HCT116 (cell line): ENCODE measurements at regions not wholly inside any gene's neighbourhood (a gene's known extent, or its start where the extent isn't known, plus 50 kb on each side); places are given as distances from the start of the nearest gene placed in this dataset.

Experiments
- ATAC-seq: fragments of 200-7000 bp; cut with Tn5 transposase; 2 replicates; pipeline ENCODE4 v1.9.1; 2020; ENCODE audit warnings: mild to moderate bottlenecking, moderate library complexity
- BruUV-seq: library from RNA; stranded (reverse); fragments of 400-500 nt; replicated peaks from 2 replicates; lab custom pipeline; 2021; lab: Mats Ljungman, UMichigan
- CTCF ChIA-PET: fragments of 300-600 bp; sonication (Branson Sonifier 250); formaldehyde crosslinking; loops from one replicate; lab custom pipeline; 2021; ENCODE audit warnings: antibody characterized with exemption; lab: Charles Lee
- POLR2A ChIA-PET: fragments of 300-600, 350-600 bp; sonication (Branson Sonifier 250); formaldehyde crosslinking; loops from one replicate; lab custom pipeline; 2021; ENCODE audit warnings: antibody characterized with exemption; lab: Charles Lee
- RAD21 ChIA-PET, 2 experiments: fragments of 300-600 bp; sonication (Branson Sonifier 250); formaldehyde crosslinking; loops; one replicate each; lab custom pipeline; 2023; ENCODE audit warnings: low total read pairs in 2 of 2; ENCODE audit not compliant: uncharacterized antibody in 2 of 2, unreplicated experiment in 2 of 2, low non-redundant PET in 1 of 2; lab: Charles Lee
- DNase-seq: peaks from one replicate; pipeline ENCODE4 v3.0.0-alpha.2; 2010; ENCODE audit warnings: low read depth, low spot score
- H2AFZ ChIP-seq: fragments of 200-600 bp; shearing (Covaris generic), sonication (generic); 2 replicates; pipeline ENCODE4 v1.6.1; 2017; ENCODE audit warnings: low read depth, mixed run types, mixed read lengths, antibody characterized with exemption, low read length; ENCODE audit not compliant: poor library complexity, severe bottlenecking
- H3K27ac ChIP-seq: 2 replicates; pipeline ENCODE4 v1.5.1; 2012; ENCODE audit warnings: low read depth, low read length
- H3K27me3 ChIP-seq: fragments of 200-600 bp; sonication (generic); 2 replicates; pipeline ENCODE4 v1.6.1; 2016; ENCODE audit warnings: mixed run types, low read length, mixed read lengths; ENCODE audit not compliant: insufficient read depth
- H3K36me3 ChIP-seq, 2 experiments: fragments of 200-500 bp in 1 of 2; fragments of 200-600 bp in 1 of 2; sonication (Bioruptor generic) in 1 of 2; sonication (generic) in 1 of 2; 2 replicates each; pipeline versions ENCODE4 v1.5.1 to v1.6.1; 2014 to 2016; ENCODE audit warnings: low read length in 2 of 2, inconsistent platforms in 1 of 2, mixed read lengths in 1 of 2, mixed run types in 1 of 2; ENCODE audit not compliant: insufficient read depth in 2 of 2, control insufficient read depth in 1 of 2
- H3K4me1 ChIP-seq, 2 experiments: fragments of 200-600 bp in 1 of 2; sonication (generic) in 1 of 2; 2 replicates each; pipeline versions ENCODE4 v1.5.1 to v1.6.1; 2012 to 2017; ENCODE audit warnings: low read length in 2 of 2, inconsistent platforms in 1 of 2, mild to moderate bottlenecking in 1 of 2, mixed read lengths in 1 of 2, mixed run types in 1 of 2, moderate library complexity in 1 of 2; ENCODE audit not compliant: insufficient read depth in 2 of 2, control insufficient read depth in 1 of 2
- H3K4me2 ChIP-seq: fragments of 200-600 bp; sonication (generic); 2 replicates; pipeline ENCODE4 v1.6.1; 2017; ENCODE audit warnings: mixed run types, low read length, mixed read lengths
- H3K4me3 ChIP-seq, 2 experiments: fragments of 200-600 bp in 1 of 2; sonication (generic) in 1 of 2; replicated peaks in 1 of 2; 2 replicates each; pipeline ENCODE4 v1.5.1; 2011 to 2016; ENCODE audit warnings: low read length in 2 of 2, control low read depth in 1 of 2, low read depth in 1 of 2, mild to moderate bottlenecking in 1 of 2, mixed read lengths in 1 of 2, mixed run types in 1 of 2
- H3K79me2 ChIP-seq: fragments of 200-600 bp; sonication (generic); 2 replicates; pipeline ENCODE4 v1.6.1; 2017; ENCODE audit warnings: mild to moderate bottlenecking, mixed run types, low read length, moderate library complexity, mixed read lengths; ENCODE audit not compliant: insufficient read depth
- H3K9ac ChIP-seq: fragments of 200-600 bp; sonication (generic); 2 replicates; pipeline ENCODE4 v1.6.1; 2016; ENCODE audit warnings: low read length, mixed read lengths
- H3K9me2 ChIP-seq: fragments of 200-600 bp; sonication (generic), shearing (Covaris generic); 2 replicates; pipeline ENCODE4 v1.6.1; 2017; ENCODE audit warnings: mixed run types, mild to moderate bottlenecking, moderate library complexity; ENCODE audit not compliant: insufficient read depth
- H3K9me3 ChIP-seq, 2 experiments: fragments of 200-500 bp in 1 of 2; fragments of 200-600 bp in 1 of 2; sonication (Bioruptor generic) in 1 of 2; sonication (generic) in 1 of 2; 2 replicates each; pipeline ENCODE4 v1.6.1; 2014 to 2017; ENCODE audit warnings: low read length in 2 of 2, mixed read lengths in 2 of 2, inconsistent platforms in 1 of 2, low read depth in 1 of 2, mild to moderate bottlenecking in 1 of 2, mixed run types in 1 of 2, moderate library complexity in 1 of 2; ENCODE audit not compliant: control insufficient read depth in 1 of 2, insufficient read depth in 1 of 2
- H4K20me1 ChIP-seq: fragments of 200-600 bp; sonication (generic), shearing (Covaris generic); 2 replicates; pipeline ENCODE4 v1.6.1; 2017; ENCODE audit warnings: mixed run types, mild to moderate bottlenecking, moderate library complexity; ENCODE audit not compliant: insufficient read depth
- ATF3 ChIP-seq: IDR thresholded peaks from 2 replicates; pipeline ENCODE4 v1.6.1; 2012
- CBX3 ChIP-seq: IDR thresholded peaks from 2 replicates; pipeline ENCODE4 v1.6.1; 2012; ENCODE audit warnings: low read depth
- CEBPB ChIP-seq: IDR thresholded peaks from 2 replicates; pipeline ENCODE4 v1.6.1; 2012; ENCODE audit warnings: low read depth
- CTCF ChIP-seq, 3 experiments: fragments of 200-600 bp in 1 of 3; sonication (generic) in 1 of 3; IDR thresholded peaks in 2 of 3; conservative IDR thresholded peaks in 1 of 3; 2 replicates each; pipeline ENCODE4 v1.5.1; 2012 to 2017; ENCODE audit warnings: low read depth in 2 of 3, low read length in 2 of 3, antibody characterized with exemption in 1 of 3, borderline replicate concordance in 1 of 3, control low read depth in 1 of 3, mild to moderate bottlenecking in 1 of 3, mixed read lengths in 1 of 3, mixed run types in 1 of 3, moderate library complexity in 1 of 3; ENCODE audit not compliant: insufficient read depth in 1 of 3
- EGR1 ChIP-seq: IDR thresholded peaks from 2 replicates; pipeline ENCODE4 v1.6.1; 2012; ENCODE audit warnings: low read depth
- ELF1 ChIP-seq: IDR thresholded peaks from 2 replicates; pipeline ENCODE4 v1.6.1; 2012; ENCODE audit warnings: low read depth, borderline replicate concordance
- FOSL1 ChIP-seq: IDR thresholded peaks from 2 replicates; pipeline ENCODE4 v1.6.1; 2012; ENCODE audit warnings: low read depth
- JUND ChIP-seq: IDR thresholded peaks from 2 replicates; pipeline ENCODE4 v1.6.1; 2012
- POLR2AphosphoS5 ChIP-seq: IDR thresholded peaks from 2 replicates; pipeline ENCODE4 v1.6.1; 2011; ENCODE audit warnings: mild to moderate bottlenecking, low read depth, low read length, moderate library complexity
- RAD21 ChIP-seq: IDR thresholded peaks from 2 replicates; pipeline ENCODE4 v1.6.1; 2012; ENCODE audit warnings: low read depth, mild to moderate bottlenecking
- SP1 ChIP-seq: IDR thresholded peaks from 2 replicates; pipeline ENCODE4 v1.6.1; 2012; ENCODE audit warnings: low read depth
- SRF ChIP-seq: IDR thresholded peaks from 2 replicates; pipeline ENCODE4 v1.6.1; 2012; ENCODE audit warnings: low read depth
- TCF7L2 ChIP-seq: IDR thresholded peaks from 2 replicates; pipeline ENCODE4 v1.7.0; 2011; ENCODE audit warnings: borderline replicate concordance, inconsistent platforms; ENCODE audit not compliant: insufficient read depth, insufficient read length; ENCODE audit errors: extremely low read depth
- YY1 ChIP-seq: IDR thresholded peaks from 2 replicates; pipeline ENCODE4 v1.6.1; 2011; ENCODE audit warnings: low read length, low read depth, moderate library complexity, mild to moderate bottlenecking; ENCODE audit not compliant: insufficient replicate concordance; ENCODE audit errors: extremely low read depth
- ZBTB33 ChIP-seq: IDR thresholded peaks from 2 replicates; pipeline ENCODE4 v1.6.1; 2011; ENCODE audit warnings: mild to moderate bottlenecking, low read length, moderate library complexity; ENCODE audit not compliant: insufficient replicate concordance; ENCODE audit errors: extremely low read depth
- intact Hi-C: fragments of 100-400 bp; cut with micrococcal nuclease; formaldehyde crosslinking; loops from 2 replicates; pipeline ENCODE4 v1.10.0; 2022

GRCh38 chr5:57845025-57845424 is 362.4 kb upstream of the ACTBL2 start:
- ChIA-PET CTCF (no interaction called here), RAD21 (no interaction called here), POLR2A (no interaction called here)
- no peaks in the 10 kb centered on the region for H3K79me2 ChIP-seq
- no peaks in the 10 kb centered on the region for H3K27me3 ChIP-seq
- intact Hi-C loops: no loop called here
- H3K4me3 ChIP-seq: no peak overlapping the region
- H3K4me2 ChIP-seq: no peak overlapping the region
- TF ChIP-seq ZBTB33: no peak
- TF ChIP-seq YY1: no peak
- no peak for TF ChIP-seq SP1
- TF ChIP-seq TCF7L2: no peak
- no peak for TF ChIP-seq EGR1
- TF ChIP-seq JUND: no peak
- no peak for TF ChIP-seq ATF3
- TF ChIP-seq POLR2AphosphoS5: no peak
- no peak for TF ChIP-seq RAD21
- TF ChIP-seq SRF: no peak
- TF ChIP-seq FOSL1: no peak
- no peak for TF ChIP-seq CTCF (IDR thresholded peaks at IDR 0.05 in 2 of 3, conservative IDR thresholded peaks at IDR 0.05 in 1 of 3; ENCODE audit: borderline replicate concordance in 1 of 3, insufficient read depth in 1 of 3, low read depth in 2 of 3, low read length in 2 of 3)
- no peak for TF ChIP-seq CBX3
- no peak for TF ChIP-seq ELF1
- no peak for TF ChIP-seq CEBPB
- H3K4me1 ChIP-seq: peaks cover 21 to 39% of the 10 kb centered on the region in 2 experiments
- H3K9me2 ChIP-seq: no peaks in the 10 kb centered on the region
- DNase-seq (no peak), ATAC-seq (no peak)
- H3K9ac ChIP-seq: no peak overlapping the region
- peak overlapping the region; percentile 29 for H2AFZ ChIP-seq
- H3K27ac ChIP-seq: no peak overlapping the region
- no peaks in the 10 kb centered on the region for H3K9me3 ChIP-seq
- H3K36me3 ChIP-seq: no peaks in the 10 kb centered on the region
- no peaks in the 10 kb centered on the region for H4K20me1 ChIP-seq
- BruUV-seq: no TSS peak
